Skeletal muscle tissue (tissue), 3 donors: ENCODE measurements at regions not wholly inside any gene's neighbourhood (a gene's known extent, or its start where the extent isn't known, plus 50 kb on each side); places are given as distances from the start of the nearest gene placed in this dataset.
A peak's percentile ranks its signal among the peaks of the same experiment; 100 is the strongest.

ENCODE experiments used
- H3K27ac ChIP-seq: one replicate; pipeline ENCODE4 v1.7.0; 2013; ENCODE audit warnings: mild to moderate bottlenecking, low read depth, low read length, inconsistent platforms
- H3K27me3 ChIP-seq, 3 donors: one replicate each; pipeline ENCODE4 v1.7.0; 2013; ENCODE audit warnings: low read length in 3 of 3; ENCODE audit not compliant: control insufficient read depth in 3 of 3, insufficient read depth in 3 of 3
- H3K36me3 ChIP-seq, 3 donors: one replicate each; pipeline ENCODE4 v1.7.0; 2013; ENCODE audit warnings: low read length in 3 of 3; ENCODE audit not compliant: control insufficient read depth in 3 of 3, insufficient read depth in 3 of 3
- H3K4me1 ChIP-seq, 3 donors: one replicate each; pipeline ENCODE4 v1.7.0; 2013; ENCODE audit warnings: low read length in 3 of 3, mild to moderate bottlenecking in 3 of 3; ENCODE audit not compliant: control insufficient read depth in 3 of 3, insufficient read depth in 3 of 3
- H3K4me3 ChIP-seq, 3 donors: one replicate each; pipeline ENCODE4 v1.7.0; 2013; ENCODE audit warnings: low read length in 3 of 3
- H3K9ac ChIP-seq, 3 donors: one replicate each; pipeline ENCODE4 v1.7.0; 2013; ENCODE audit warnings: low read length in 3 of 3, mild to moderate bottlenecking in 3 of 3, moderate library complexity in 2 of 3, low read depth in 1 of 3
- H3K9me3 ChIP-seq, 3 donors: one replicate each; pipeline ENCODE4 v1.7.0; 2013; ENCODE audit warnings: low read length in 3 of 3; ENCODE audit not compliant: control insufficient read depth in 3 of 3
- donor health status: Osteomylitis.

DNA sequence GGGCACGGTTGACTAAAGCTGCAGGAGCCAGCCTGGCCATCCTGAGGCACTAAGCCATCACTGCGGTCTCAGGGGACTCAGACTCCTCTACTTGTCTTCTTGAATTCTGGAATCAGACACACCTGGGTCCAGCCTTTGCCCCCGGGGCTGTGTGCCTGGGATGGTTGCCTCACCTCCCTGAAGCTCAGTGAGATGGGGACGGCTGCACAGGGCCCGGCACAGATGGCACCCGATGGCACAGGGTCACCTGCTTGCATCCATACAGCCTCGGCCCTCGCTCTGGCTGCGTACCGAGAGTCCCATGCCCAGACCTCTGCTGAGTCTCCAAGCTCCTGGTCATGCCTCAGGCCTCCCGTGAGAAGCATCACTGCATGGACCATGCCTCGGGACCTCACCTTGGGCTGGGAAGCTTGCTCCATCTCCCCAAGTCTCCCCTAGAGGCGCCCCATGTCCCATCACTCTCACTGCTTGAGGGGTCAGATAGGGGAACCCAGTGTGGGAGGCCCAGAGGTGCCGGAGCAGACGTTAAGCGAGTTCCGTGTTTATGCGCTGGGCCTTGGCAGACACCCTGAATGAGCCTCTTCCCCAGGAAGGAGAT is 316.3 kb downstream of the SEC14L1 start:
- Histone ChIP-seq H3K36me3 (peaks cover 0 to 4% (median 0%) of the 10 kb centered on the region in 3 donors), H3K9me3 (no peaks in the 10 kb centered on the region), H3K4me3 (no peak overlapping the region), H3K27me3 (no peaks in the 10 kb centered on the region), H3K27ac (no peak overlapping the region), H3K9ac (no peak overlapping the region), H3K4me1 (peaks cover 25 to 54% (median 35%) of the 10 kb centered on the region in 3 donors)

DNA sequence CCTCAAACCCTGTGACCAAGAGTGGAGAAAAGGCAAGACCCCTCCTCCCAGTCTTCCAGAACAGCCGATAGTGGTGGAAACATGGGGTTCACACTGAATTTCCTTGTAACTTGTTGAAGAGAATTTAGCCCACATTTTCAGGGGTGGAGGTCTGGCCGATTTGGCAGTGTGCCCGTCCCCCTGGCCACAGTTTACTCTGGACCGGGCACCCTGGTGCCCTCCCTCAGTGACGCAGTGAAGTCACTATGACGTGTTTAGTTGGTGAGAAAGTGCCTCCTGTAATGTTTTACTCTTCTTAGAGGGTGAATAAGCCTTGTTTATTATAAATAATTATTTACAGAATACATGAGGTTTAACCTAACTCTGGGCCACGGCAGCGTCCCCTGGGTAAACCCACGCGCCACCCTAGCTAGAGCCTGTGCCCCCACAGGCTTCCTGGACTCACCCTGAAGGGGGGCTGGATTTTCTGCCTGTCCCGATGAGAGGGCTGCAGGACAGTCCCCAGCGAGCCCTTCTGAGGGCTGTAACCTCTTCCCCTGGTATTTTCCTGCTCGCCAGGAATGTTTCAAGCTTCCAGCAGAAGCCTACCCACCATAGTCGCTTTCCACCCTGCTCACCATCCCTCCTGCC is 316.9 kb downstream of the SEC14L1 start:
- no peak overlapping the region for H3K27ac ChIP-seq
- H3K4me1 ChIP-seq, result peaks cover 20 to 47% (median 29%) of the 10 kb centered on the region in 3 donors
- no peaks in the 10 kb centered on the region for H3K9me3 ChIP-seq
- no peak overlapping the region for H3K9ac ChIP-seq
- no peaks in the 10 kb centered on the region for H3K27me3 ChIP-seq
- H3K36me3 ChIP-seq, result peaks cover 0 to 4% (median 0%) of the 10 kb centered on the region in 3 donors
- no peak overlapping the region for H3K4me3 ChIP-seq

DNA sequence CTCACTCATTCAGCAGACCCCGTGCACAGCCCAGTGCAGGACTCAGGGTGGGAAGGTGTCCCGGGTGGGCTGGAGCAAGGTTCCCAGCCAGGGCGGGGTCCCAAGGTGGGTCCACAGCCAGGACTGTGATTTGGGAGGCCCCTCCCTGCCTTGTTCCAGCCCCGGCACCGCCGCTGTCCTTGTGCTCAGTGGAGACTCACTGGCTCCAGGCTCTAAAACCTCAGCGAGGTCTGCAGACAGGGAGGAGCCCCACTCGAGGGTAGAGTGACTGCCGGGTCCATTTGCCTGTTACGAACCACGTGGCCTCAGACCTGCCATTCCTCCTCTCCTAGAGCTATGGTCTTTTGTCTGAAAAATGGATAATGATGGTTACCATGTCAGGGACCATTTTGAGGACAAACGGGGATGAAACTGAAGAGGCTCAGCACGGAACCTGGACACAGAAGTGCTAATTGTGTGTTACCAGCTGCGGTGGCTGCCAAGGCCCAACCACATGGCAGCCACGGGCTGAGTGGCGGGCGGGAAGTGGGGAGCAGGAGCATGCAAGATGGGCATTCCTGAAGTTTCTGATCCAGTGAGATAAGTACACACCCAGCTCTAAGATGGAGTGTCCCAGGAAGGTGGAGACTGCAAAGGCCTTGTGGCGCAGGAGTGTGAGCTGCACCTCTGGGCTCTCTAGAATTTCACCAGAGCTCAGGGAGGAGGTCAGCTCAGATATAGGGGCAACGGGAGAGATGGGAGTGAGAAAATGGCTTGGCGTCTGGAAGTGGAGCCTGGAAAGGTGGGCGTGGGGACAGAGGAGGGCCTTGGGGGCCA is 317.6 kb downstream of the SEC14L1 start:
- Histone ChIP-seq H3K36me3 (peaks cover 0 to 4% (median 0%) of the 10 kb centered on the region in 3 donors), H3K4me1 (peaks cover 18 to 41% (median 25%) of the 10 kb centered on the region in 3 donors), H3K4me3 (no peak overlapping the region), H3K27me3 (no peaks in the 10 kb centered on the region), H3K9me3 (no peaks in the 10 kb centered on the region), H3K9ac (no peak overlapping the region), H3K27ac (no peak overlapping the region)

DNA sequence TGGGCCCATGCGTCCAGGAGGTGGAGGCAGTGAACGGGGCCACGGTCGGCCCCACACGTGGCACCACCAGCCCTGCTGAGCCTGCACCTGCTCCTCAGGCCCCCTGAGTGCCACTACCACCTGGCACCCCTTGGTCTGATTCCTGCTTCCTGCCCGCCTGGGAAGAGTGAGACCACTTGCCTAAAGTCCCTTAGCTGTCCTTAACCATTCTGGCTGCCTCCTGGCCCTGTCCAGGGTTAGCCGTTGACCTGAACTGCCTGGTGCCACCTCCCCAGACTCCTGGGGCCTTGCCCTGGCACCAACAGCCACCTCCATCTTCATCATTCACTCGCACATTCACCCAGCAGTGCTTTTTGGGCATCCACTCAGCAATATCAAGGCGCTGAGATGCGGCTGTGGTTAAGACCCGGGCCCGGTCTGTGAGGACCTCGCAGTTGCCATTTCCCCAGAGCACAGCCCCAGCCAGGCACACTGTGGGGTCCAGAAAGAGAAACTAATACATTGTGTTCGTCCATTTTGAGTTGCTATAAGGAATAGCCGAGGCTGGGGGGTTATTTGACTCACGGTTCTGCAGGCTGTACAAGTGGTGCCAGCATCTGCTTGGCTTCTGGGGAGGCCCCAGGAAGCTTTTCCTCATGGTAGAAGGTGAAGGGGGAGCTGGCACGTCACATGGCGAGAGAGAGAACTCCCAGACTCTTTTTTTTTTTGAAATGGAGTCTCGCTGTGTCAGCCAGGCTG is 318.4 kb downstream of the SEC14L1 start:
- Histone ChIP-seq H3K9me3 (no peaks in the 10 kb centered on the region), H3K27me3 (no peaks in the 10 kb centered on the region), H3K27ac (no peak overlapping the region), H3K4me1 (peaks cover 11 to 33% (median 19%) of the 10 kb centered on the region in 3 donors), H3K4me3 (no peak overlapping the region), H3K36me3 (peaks cover 0 to 4% (median 0%) of the 10 kb centered on the region in 3 donors), H3K9ac (no peak overlapping the region)

DNA sequence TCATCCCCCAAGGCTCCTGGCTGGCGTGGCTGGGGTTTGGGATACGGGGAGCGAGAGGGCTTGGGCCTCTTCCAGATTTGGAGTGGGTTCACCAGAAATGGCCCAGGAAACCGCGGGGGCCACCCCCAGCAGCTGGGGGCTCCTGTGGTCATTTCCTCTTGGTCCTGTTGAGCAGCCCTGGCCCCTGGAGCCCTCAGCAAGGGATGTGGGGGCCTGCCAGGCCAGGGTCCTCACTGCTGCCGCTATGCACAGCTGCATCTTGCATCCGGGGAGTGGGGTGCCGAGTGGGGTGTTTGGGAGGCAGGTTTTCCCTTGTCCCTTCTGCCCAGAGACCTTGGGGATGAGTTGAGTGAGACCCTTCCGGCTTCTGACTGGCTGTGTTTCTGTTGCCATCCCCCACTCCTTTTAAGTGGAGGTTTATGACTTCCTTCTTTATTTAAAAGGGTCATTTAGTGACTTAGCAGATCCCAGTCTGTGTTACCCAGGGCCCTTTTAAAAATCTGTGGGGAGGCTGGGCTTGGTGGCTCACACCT is 319.8 kb downstream of the SEC14L1 start:
- Histone ChIP-seq H3K9me3 (no peaks in the 10 kb centered on the region), H3K27me3 (no peaks in the 10 kb centered on the region), H3K9ac (no peak overlapping the region), H3K36me3 (peaks cover 0 to 4% (median 0%) of the 10 kb centered on the region in 3 donors), H3K27ac (peak overlapping the region; percentile 65), H3K4me1 (peaks cover 9 to 25% (median 11%) of the 10 kb centered on the region in 3 donors), H3K4me3 (no peak overlapping the region)

DNA sequence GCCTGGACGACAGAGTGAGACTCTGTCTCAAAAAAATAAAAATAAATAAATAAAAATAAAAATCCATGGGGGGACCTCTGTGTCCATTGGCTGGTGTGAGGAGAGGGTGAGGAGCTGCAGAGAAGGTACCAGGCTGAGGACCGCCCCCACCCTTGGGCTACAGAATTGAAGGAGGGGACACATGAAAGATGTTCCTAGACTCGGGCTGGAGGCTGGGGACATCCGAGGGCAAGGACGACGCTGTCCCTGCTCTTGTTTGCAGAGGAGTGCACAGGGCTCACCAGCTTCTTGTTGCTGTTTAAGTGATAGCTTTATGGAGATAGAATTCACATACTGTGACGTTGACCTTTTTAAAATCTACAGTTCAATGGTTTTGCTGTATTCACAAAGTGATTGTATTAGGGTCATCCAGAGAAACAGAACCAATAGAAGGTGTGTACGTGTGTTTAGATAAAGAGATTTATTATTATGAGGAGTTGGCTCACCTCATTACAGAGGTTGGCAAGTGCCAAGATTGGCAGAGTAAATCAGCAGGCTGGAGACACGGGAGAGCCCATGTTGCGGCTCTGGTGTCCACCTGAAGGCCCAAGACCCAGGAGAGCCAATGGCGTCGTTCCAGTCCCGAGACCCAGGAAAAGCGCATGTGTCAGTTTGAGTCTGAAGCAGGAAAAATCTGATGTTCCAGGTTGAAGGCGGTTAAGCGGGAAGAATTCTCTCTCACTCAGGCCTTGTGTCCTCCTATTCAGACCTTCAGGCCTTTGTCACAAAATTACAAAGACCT is 320.7 kb downstream of the SEC14L1 start:
- peaks cover 0 to under 1% (median 0%) of the 10 kb centered on the region in 3 donors for H3K36me3 ChIP-seq
- no peak overlapping the region for H3K4me3 ChIP-seq
- no peak overlapping the region for H3K27ac ChIP-seq
- no peak overlapping the region for H3K9ac ChIP-seq
- H3K4me1 ChIP-seq, result peaks cover 16 to 31% (median 20%) of the 10 kb centered on the region in 3 donors
- H3K27me3 ChIP-seq, result no peaks in the 10 kb centered on the region
- H3K9me3 ChIP-seq, result no peaks in the 10 kb centered on the region

DNA sequence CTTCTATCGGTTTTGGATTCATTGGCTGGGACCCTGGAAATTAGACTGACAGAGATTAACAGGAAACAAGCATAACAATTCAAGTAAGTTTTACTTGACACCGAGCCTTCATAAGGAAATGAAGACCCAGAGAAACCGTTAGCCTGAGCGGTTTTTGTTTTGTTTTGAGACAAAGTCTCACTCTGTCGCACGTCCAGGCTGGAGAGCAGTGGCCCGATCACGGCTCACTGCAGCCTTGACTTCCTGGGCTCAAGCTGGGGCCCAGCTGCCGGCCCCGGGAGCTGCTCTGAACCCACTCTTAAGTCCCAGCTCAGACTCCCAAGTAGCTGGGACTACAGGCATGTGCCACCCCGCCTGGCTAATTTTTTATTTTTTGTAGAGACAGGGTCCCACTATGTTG is 321.3 kb downstream of the SEC14L1 start:
- Histone ChIP-seq H3K4me1 (peaks cover 20 to 33% (median 24%) of the 10 kb centered on the region in 3 donors), H3K4me3 (no peak overlapping the region), H3K9ac (no peak overlapping the region), H3K27ac (no peak overlapping the region), H3K9me3 (no peaks in the 10 kb centered on the region), H3K27me3 (no peaks in the 10 kb centered on the region), H3K36me3 (no peaks in the 10 kb centered on the region)

DNA sequence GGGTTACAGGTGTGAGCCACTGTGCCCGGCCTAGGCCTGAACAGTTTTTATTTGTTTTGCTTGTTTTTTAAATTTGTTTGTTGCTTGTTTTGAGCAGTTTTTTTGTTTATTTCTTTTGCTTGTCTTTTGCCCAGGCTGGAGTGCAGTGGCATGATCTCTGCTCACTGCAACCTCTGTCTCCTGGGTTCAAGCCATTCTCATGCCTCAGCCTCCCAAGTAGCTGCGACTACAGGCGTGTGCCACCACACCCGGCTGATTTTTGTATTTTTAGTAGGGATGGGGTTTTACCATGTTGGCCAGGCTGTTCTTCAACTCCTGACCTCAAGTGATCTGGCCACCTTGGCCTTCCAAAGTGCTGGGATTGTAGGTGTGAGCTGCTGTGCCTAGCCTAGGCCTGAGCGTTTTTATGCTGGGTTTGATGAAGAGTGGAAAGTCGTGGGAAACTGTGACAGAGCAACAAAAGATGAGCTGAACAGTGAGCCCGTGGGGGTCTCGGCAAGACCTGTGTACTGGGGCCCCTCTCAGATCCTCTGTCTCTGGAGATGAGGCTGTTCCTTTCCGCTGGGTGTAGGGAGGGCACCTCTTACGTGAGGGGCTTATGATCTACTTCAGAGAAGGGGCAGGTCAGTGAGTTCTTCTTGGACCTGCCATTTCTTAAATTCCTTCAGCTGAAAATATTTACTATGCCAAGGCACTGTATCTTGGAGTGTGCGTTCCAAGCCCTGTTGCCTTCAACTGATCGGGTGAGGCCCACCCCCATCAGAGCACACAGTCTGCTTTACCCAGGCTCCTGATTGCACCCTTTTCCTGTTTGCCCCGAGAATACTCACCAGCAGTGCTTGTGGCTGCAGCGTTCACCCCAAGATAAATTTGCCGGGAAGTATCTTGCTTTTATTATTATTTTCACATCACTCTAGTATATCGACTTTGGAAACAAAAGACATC is 322.1 kb downstream of the SEC14L1 start:
- Histone ChIP-seq H3K27me3 (no peaks in the 10 kb centered on the region), H3K9ac (no peak overlapping the region), H3K4me3 (no peak overlapping the region), H3K9me3 (no peaks in the 10 kb centered on the region), H3K36me3 (no peaks in the 10 kb centered on the region), H3K27ac (no peak overlapping the region), H3K4me1 (peaks cover 20 to 34% (median 21%) of the 10 kb centered on the region in 3 donors)
